ENCODE measurements at regions not wholly inside any gene's neighbourhood (a gene's known extent, or its start where the extent isn't known, plus 50 kb on each side); places are given as distances from the start of the nearest gene placed in this dataset.

- no peak for TF ChIP-seq EZH2 (IDR thresholded peaks at IDR 0.05; ENCODE audit: insufficient read depth, poor library complexity, severe bottlenecking)
- TF ChIP-seq EZH2phosphoT487 (IDR thresholded peaks at IDR 0.05; ENCODE audit: insufficient read depth, low read depth) = no peak
Observed at GRCh38 chr7:110157631-110158362, 933.1 kb upstream of the LRRN3 start.
